DND-41 (cell line): ENCODE measurements at regions not wholly inside any gene's neighbourhood (a gene's known extent, or its start where the extent isn't known, plus 50 kb on each side); places are given as distances from the start of the nearest gene placed in this dataset.

ENCODE experiments used
- ATAC-seq: fragments of 200-7000 bp; cut with Tn5 transposase; 3 replicates; pipeline ENCODE4 v1.9.1; 2021; ENCODE audit warnings: low read depth; ENCODE audit not compliant: insufficient read depth
- DNase-seq: peaks from one replicate; pipeline ENCODE4 v3.0.0-alpha.2; 2020
- H2AFZ ChIP-seq: 2 replicates; pipeline ENCODE4 v1.6.0; 2012; ENCODE audit warnings: low read depth, low read length
- H3K27ac ChIP-seq: 2 replicates; pipeline ENCODE4 v1.5.1; 2012; ENCODE audit warnings: low read length, inconsistent platforms
- H3K27me3 ChIP-seq: fragments of 200-600 bp; sonication (generic); 2 replicates; pipeline ENCODE4 v1.6.0; 2012; ENCODE audit warnings: low read length, mild to moderate bottlenecking, inconsistent platforms; ENCODE audit not compliant: insufficient read depth, poor library complexity
- H3K36me3 ChIP-seq: 2 replicates; pipeline ENCODE4 v1.5.1; 2012; ENCODE audit warnings: low read length, inconsistent platforms; ENCODE audit not compliant: insufficient read depth
- H3K4me1 ChIP-seq: 2 replicates; pipeline ENCODE4 v1.5.1; 2012; ENCODE audit warnings: mild to moderate bottlenecking, low read length; ENCODE audit not compliant: insufficient read depth
- H3K4me2 ChIP-seq: 2 replicates; pipeline ENCODE4 v1.6.0; 2012; ENCODE audit warnings: mild to moderate bottlenecking, moderate library complexity, low read length, inconsistent platforms; ENCODE audit not compliant: insufficient read depth
- H3K4me3 ChIP-seq, 2 experiments: fragments of 200-600 bp in 1 of 2; shearing (Covaris generic) in 1 of 2; 2 replicates each; pipeline ENCODE4 v1.5.1; 2012 to 2016; ENCODE audit warnings: inconsistent platforms in 2 of 2, low read length in 2 of 2, mild to moderate bottlenecking in 2 of 2, low read depth in 1 of 2, moderate library complexity in 1 of 2
- H3K79me2 ChIP-seq: 2 replicates; pipeline ENCODE4 v1.6.0; 2012; ENCODE audit warnings: low read length, inconsistent platforms; ENCODE audit not compliant: insufficient read depth
- H3K9ac ChIP-seq: 2 replicates; pipeline ENCODE4 v1.6.0; 2012; ENCODE audit warnings: low read depth, mild to moderate bottlenecking, inconsistent platforms, low read length, moderate library complexity
- H3K9me3 ChIP-seq: 2 replicates; pipeline ENCODE4 v1.5.1; 2012; ENCODE audit warnings: low read length, moderate library complexity, mild to moderate bottlenecking, inconsistent platforms; ENCODE audit not compliant: insufficient read depth, severe bottlenecking
- H4K20me1 ChIP-seq: 2 replicates; pipeline ENCODE4 v1.6.0; 2012; ENCODE audit warnings: low read length; ENCODE audit not compliant: insufficient read depth
- EZH2 ChIP-seq: IDR thresholded peaks from 3 replicates; pipeline ENCODE4 v1.6.1; 2012; ENCODE audit warnings: borderline replicate concordance, low read depth, mild to moderate bottlenecking, moderate library complexity, low read length, inconsistent platforms; ENCODE audit not compliant: severe bottlenecking
- TF ChIP-seq, protein P1 (sequence below): IDR thresholded peaks from 2 replicates; pipeline ENCODE4 v1.5.1; 2012; ENCODE audit warnings: borderline replicate concordance, low read length, moderate library complexity, mild to moderate bottlenecking; ENCODE audit not compliant: poor library complexity, severe bottlenecking; ENCODE audit errors: extremely low read depth

DNA sequence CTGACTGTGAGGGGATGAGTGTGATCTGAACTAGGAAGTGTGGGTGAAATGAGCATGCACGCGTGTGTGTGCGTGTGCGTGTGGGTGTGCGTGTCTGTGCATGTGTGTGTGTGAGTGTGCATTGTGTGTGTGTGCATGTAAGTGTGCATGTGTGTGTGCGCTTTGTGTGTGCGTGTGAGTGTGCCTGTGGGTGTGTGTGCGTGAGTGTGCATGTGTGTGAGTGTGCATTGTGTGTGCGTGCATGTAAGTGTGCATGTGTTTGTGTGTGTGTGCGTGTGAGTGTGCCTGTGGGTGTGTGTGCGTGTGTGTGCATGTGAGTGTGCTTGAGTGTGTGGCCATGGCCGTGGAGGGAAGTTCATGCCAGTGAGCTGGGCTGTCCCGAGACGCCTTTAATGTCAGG is 76.3 kb downstream of the RTP5 start:
- Histone ChIP-seq H3K27me3 (no peaks in the 10 kb centered on the region), H3K9me3 (no peaks in the 10 kb centered on the region), H2AFZ (no peak overlapping the region), H3K4me1 (no peaks in the 10 kb centered on the region), H3K27ac (no peak overlapping the region), H3K9ac (no peak overlapping the region), H3K4me2 (no peak overlapping the region), H3K4me3 (no peak overlapping the region), H3K79me2 (peaks cover 3% of the 10 kb centered on the region; the same call in 1 of the 2 replicates), H3K36me3 (no peaks in the 10 kb centered on the region), H4K20me1 (peaks cover 61% of the 10 kb centered on the region)
- DNase-seq = no peak
- TF ChIP-seq EZH2 = no peak
- TF ChIP-seq, protein P1, sequence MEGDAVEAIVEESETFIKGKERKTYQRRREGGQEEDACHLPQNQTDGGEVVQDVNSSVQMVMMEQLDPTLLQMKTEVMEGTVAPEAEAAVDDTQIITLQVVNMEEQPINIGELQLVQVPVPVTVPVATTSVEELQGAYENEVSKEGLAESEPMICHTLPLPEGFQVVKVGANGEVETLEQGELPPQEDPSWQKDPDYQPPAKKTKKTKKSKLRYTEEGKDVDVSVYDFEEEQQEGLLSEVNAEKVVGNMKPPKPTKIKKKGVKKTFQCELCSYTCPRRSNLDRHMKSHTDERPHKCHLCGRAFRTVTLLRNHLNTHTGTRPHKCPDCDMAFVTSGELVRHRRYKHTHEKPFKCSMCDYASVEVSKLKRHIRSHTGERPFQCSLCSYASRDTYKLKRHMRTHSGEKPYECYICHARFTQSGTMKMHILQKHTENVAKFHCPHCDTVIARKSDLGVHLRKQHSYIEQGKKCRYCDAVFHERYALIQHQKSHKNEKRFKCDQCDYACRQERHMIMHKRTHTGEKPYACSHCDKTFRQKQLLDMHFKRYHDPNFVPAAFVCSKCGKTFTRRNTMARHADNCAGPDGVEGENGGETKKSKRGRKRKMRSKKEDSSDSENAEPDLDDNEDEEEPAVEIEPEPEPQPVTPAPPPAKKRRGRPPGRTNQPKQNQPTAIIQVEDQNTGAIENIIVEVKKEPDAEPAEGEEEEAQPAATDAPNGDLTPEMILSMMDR = no peak
- ATAC-seq = no peak

DNA sequence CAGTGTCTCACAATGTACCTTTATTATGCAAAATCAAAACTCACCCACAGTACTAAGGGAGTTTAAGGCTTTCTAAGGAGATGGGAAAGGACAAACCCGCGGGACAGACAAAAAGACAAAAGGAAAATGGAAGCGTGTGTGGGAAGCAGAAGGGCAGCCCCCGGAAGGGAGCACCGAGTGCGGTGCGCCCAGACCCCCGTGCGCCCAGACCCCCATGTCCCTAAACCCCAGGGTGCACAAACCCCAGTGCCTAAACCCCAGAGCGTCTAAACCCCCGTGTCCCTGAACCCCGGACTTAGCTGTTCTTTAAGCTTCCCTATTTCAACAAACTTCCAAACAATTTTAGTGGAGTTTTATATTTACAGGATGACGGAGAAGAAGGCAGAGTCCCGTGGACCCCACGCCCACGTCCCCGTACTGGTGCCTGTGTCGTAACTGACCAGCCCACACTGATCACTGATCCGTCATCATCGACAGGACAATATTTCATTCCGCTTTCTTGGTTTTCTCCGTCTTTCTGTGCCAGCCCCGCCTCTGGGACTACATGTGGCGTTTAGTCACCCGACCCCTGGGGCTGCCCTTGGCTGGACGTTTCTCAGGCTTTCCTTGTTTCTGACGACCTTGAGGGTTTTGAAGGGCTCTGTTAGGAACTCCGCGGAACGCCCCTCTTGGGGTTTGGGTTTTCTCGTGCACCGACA is 76.9 kb downstream of the RTP5 start:
- Histone ChIP-seq H2AFZ (no peak overlapping the region), H3K9ac (no peak overlapping the region), H3K36me3 (no peaks in the 10 kb centered on the region), H3K27me3 (no peaks in the 10 kb centered on the region), H3K4me1 (no peaks in the 10 kb centered on the region), H4K20me1 (peaks cover 66% of the 10 kb centered on the region), H3K79me2 (peaks cover 3% of the 10 kb centered on the region; the same call in 1 of the 2 replicates), H3K4me3 (no peak overlapping the region), H3K27ac (no peak overlapping the region), H3K9me3 (no peaks in the 10 kb centered on the region), H3K4me2 (no peak overlapping the region)
- no peak for DNase-seq
- TF ChIP-seq, protein P1 = no peak
- TF ChIP-seq EZH2 = no peak
- no peak for ATAC-seq

DNA sequence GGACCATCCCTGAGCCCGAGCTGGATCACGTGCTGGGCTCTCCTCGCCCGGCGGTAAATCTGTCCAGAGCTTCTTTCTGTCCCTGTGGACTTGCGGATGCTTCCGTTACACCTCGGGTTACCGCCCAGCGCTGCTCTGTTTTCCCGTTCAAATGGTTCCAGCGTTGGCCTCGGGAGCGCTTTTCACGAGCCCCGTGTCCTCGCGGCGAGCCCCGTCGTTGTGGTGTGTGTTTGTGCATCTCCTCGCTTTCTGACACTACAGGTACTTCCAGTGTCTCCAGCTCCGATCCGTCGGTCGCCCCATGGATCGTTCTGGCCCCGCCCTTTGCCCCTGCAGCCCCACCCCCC is 77.4 kb downstream of the RTP5 start:
- Histone ChIP-seq H2AFZ (no peak overlapping the region), H3K36me3 (no peaks in the 10 kb centered on the region), H3K4me2 (no peak overlapping the region), H3K27ac (no peak overlapping the region), H3K27me3 (no peaks in the 10 kb centered on the region), H3K9me3 (no peaks in the 10 kb centered on the region), H3K4me3 (no peak overlapping the region), H3K9ac (no peak overlapping the region), H3K79me2 (peaks cover 3% of the 10 kb centered on the region; the same call in 1 of the 2 replicates), H3K4me1 (no peaks in the 10 kb centered on the region), H4K20me1 (peaks cover 67% of the 10 kb centered on the region)
- DNase-seq = no peak
- no peak for ATAC-seq
- TF ChIP-seq EZH2 = no peak
- TF ChIP-seq, protein P1 = no peak

DNA sequence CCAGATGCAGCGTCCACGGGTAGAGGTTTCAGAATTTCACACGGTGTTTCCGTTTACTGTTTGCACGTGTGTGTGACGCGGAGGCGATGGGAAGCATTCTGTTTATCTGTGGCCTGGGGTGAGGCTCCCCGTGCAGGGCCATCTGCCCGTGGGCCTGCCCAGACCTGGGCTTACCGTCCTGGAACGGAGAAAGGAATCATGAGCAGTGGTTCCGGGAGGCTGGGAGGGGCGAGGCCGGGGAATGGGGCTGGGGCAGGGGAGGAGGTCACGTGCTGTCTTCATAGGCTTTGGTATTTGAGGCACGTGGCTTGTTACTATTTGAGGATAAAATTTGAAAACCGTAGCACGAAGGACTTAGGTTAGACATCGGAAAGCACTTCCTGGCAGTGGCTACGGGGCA is 77.9 kb downstream of the RTP5 start:
- H3K9me3 ChIP-seq = no peaks in the 10 kb centered on the region
- peaks cover 67% of the 10 kb centered on the region for H4K20me1 ChIP-seq
- no peaks in the 10 kb centered on the region for H3K4me1 ChIP-seq
- no peak for TF ChIP-seq EZH2
- TF ChIP-seq, protein P1 = no peak
- no peak overlapping the region for H3K27ac ChIP-seq
- H3K9ac ChIP-seq = no peak overlapping the region
- peaks cover 3% of the 10 kb centered on the region; the same call in 1 of the 2 replicates for H3K79me2 ChIP-seq
- ATAC-seq = no peak
- DNase-seq = no peak
- H3K4me3 ChIP-seq = no peak overlapping the region
- H3K27me3 ChIP-seq = no peaks in the 10 kb centered on the region
- H3K4me2 ChIP-seq = no peak overlapping the region
- H3K36me3 ChIP-seq = no peaks in the 10 kb centered on the region
- H2AFZ ChIP-seq = no peak overlapping the region
